HG03565 (cell line): ENCODE measurements at regions not wholly inside any gene's neighbourhood (a gene's known extent, or its start where the extent isn't known, plus 50 kb on each side); places are given as distances from the start of the nearest gene placed in this dataset.

ENCODE experiments used
- ATAC-seq: cut with Tn5 transposase; IDR thresholded peaks from one replicate; pipeline ENCODE4 v1.9.1; 2021; ENCODE audit warnings: mild to moderate bottlenecking, moderate library complexity; ENCODE audit not compliant: unreplicated experiment

DNA sequence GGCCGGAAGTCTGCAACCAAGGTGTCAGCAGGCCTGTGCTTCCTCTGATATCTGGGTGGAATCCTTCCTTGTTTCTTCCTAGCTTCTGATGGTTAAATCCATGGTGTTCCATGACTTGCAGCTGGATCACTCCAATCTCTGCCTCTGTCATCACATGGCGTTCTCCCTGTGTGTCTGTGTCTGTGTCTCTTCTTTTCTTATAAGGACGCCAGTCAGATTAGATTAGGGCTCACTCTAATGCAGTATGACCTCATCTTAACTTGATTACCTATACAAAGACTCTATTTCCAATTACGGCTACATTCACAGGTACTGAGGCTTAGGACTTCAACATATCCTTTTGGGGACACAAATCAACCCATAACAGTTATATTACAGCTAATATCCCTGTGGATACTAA is 70.3 kb upstream of the FAM3C start:
- ATAC-seq, result no peak

DNA sequence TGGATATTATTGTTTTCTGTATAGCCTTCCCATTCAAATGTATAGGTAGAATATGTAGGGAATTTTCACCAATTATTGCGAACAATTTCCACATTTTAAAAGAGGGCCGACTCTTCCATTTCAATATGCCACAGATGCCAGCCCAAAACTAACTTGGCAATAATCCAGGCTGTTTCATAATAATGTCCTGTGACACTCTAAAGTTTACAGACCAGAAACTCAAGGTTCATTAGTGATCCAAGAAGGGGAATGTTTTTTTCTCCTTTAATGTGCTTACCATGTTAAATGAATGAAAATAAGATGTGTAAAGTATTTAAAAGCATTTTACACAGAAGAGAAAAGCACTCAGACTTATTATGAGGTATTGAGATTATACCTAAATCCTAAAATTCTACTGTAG is 63.0 kb upstream of the FAM3C start:
- no peak for ATAC-seq

- ATAC-seq, result no peak
These were observed 60.8 kb upstream of the FAM3C start for GRCh38 chr7:121456785-121457359.

DNA sequence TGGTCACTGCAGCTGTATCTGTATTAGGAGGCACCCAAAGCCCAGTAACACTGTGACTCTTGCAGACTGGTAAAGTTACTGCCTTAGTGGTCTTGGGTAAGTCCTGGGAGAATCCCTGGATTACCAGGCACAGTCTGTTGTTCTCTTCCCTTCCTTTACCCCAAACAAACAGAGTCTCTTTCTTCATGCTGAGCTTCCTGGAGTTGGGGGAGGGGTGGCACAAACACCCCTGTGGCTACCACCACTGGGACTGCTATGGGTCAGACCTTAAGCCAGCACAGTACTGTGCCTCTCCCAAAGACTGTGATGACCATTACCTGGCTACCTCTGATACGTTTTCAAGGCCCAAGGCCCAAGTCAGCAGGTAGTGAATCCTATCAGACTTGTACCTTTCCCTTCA is 59.9 kb upstream of the FAM3C start:
- no peak for ATAC-seq

GRCh38 chr7:121452389-121452788 is 56.3 kb upstream of the FAM3C start:
- ATAC-seq, result no peak

- ATAC-seq, result no peak
These were observed 55.4 kb upstream of the FAM3C start for GRCh38 chr7:121451367-121452094.

DNA sequence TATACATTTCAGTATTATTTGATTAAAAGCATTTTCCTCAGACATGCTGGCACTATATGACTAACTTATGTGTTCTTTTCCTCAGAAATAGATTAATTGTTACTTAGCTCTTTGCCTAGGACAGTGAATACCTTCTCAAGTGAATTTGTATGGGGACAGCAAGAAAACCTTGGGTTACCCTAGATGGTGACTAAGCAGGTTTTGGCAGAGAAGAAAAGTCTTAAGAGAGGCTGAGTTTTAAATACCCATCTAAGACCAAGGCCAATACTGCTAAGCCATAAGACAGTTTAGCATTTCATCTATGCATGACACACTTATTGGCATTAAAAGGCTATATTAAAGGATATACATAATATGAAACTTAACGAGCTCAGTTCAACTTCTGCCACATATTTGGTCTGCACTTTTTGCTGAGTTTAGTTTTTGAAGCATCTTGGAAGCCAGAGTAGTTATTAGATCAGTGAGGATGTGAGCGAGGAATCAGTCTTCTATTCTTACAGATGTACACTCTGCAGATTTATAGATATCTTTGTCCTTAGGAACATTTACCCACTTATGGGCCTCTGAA is 54.6 kb upstream of the FAM3C start:
- no peak for ATAC-seq

GRCh38 chr7:121449735-121450240 is 53.7 kb upstream of the FAM3C start:
- ATAC-seq, result no peak

GRCh38 chr7:121449329-121449728 is 53.2 kb upstream of the FAM3C start:
- ATAC-seq, result no peak

DNA sequence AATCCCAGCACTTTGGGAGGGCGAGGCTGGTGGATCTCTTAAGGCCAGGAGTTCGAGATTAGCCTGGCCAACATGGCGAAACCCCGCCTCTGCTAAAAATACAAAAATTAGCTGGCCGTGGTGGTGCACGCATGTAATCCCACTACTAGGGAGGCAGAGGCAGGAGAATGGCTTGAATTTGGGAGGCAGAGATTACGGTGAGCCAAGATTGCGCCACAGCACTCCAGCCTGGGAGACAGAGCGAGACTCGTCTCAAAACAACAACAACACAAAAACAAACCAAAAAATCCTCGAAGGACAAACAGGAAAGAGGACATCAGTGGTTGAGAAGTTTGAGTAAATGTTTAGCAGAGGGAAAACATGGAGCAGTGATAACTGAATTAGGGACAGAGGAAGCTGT is 52.3 kb upstream of the FAM3C start:
- ATAC-seq, result no peak

DNA sequence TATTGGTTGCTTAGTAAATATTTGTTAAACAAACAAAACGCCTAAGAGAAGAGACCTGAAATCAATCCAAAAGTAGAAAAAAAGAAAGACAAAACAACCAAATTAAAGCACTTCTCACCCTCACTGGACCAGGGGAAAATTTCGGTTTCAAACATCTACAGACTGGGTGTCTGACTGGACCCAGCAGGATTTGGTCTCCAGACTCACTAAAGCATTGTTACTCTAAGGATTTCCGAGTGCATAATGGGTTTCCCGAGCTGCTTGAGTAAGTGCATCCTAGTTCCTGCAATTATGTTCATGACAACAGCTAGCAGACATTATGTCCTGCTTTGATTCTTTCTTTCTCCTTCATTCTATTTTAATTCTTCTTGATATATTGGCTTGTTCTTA is 51.8 kb upstream of the FAM3C start:
- no peak for ATAC-seq

GRCh38 chr7:121447243-121447910 is 51.3 kb upstream of the FAM3C start:
- ATAC-seq, result no peak

- ATAC-seq, result no peak
These were observed 50.4 kb upstream of the FAM3C start for GRCh38 chr7:121446526-121446925.
